Fibroblast of peridontal ligament (primary cell): ENCODE measurements at regions not wholly inside any gene's neighbourhood (a gene's known extent, or its start where the extent isn't known, plus 50 kb on each side); places are given as distances from the start of the nearest gene placed in this dataset.
"Not testable (repeated sequence)": the region's sequence is repeated elsewhere in the genome, so short reads cannot be mapped to it uniquely, and the experiment has no call there.

Experiments used
- DNase-seq: peaks from one replicate; pipeline ENCODE4 v3.0.0-alpha.2; 2010; ENCODE audit errors: extremely low read depth

- DNase-seq: peak; percentile 100
Observed at GRCh38 chr12:58310809-58311622, 369.6 kb downstream of the ATP23 start.

GRCh38 chr12:58313091-58313855 lies 371.9 kb downstream of the ATP23 start:
- DNase-seq: peak; percentile 74

- DNase-seq: peak; percentile 33
Observed at GRCh38 chr12:58314610-58315009, 373.2 kb downstream of the ATP23 start.

- DNase-seq: no peak
Observed at GRCh38 chr12:58316926-58317325, 375.6 kb downstream of the ATP23 start.

- no peak for DNase-seq
Observed at GRCh38 chr12:58321414-58321813, 380.0 kb downstream of the ATP23 start.

GRCh38 chr12:58323676-58324075 lies 382.3 kb downstream of the ATP23 start:
- no peak for DNase-seq

GRCh38 chr12:58325561-58325960 lies 384.2 kb downstream of the ATP23 start:
- DNase-seq: no peak

- DNase-seq: no peak
Observed at GRCh38 chr12:58326534-58326933, 385.2 kb downstream of the ATP23 start.

- peak; percentile 75 for DNase-seq
Observed at GRCh38 chr12:58336581-58337242, 395.3 kb downstream of the ATP23 start.

- not testable (repeated sequence) for DNase-seq
Observed at GRCh38 chr12:58337539-58337938, 396.2 kb downstream of the ATP23 start.

- peak; percentile 84 for DNase-seq
Observed at GRCh38 chr12:58341791-58342190, 400.4 kb downstream of the ATP23 start.

GRCh38 chr12:58342736-58343135 lies 401.4 kb downstream of the ATP23 start:
- DNase-seq: no peak

GRCh38 chr12:58346032-58346632 lies 404.8 kb downstream of the ATP23 start:
- DNase-seq: peak; percentile 82

GRCh38 chr12:58347188-58347587 lies 405.8 kb downstream of the ATP23 start:
- no peak for DNase-seq

- DNase-seq: no peak
Observed at GRCh38 chr12:58347691-58348090, 406.3 kb downstream of the ATP23 start.

- DNase-seq: no peak
Observed at GRCh38 chr12:58349161-58349560, 407.8 kb downstream of the ATP23 start.

- no peak for DNase-seq
Observed at GRCh38 chr12:58356794-58357193, 415.4 kb downstream of the ATP23 start.

GRCh38 chr12:58357511-58357910 lies 416.1 kb downstream of the ATP23 start:
- no peak for DNase-seq

GRCh38 chr12:58358369-58358768 lies 417.0 kb downstream of the ATP23 start:
- no peak for DNase-seq

- peak; percentile 92 for DNase-seq
Observed at GRCh38 chr12:58359084-58359483, 417.7 kb downstream of the ATP23 start.

- no peak for DNase-seq
Observed at GRCh38 chr12:58361056-58361455, 419.7 kb downstream of the ATP23 start.

- peak; percentile 86 for DNase-seq
Observed at GRCh38 chr12:58363971-58364370, 422.6 kb downstream of the ATP23 start.
